GM18507 (cell line): ENCODE measurements at regions not wholly inside any gene's neighbourhood (a gene's known extent, or its start where the extent isn't known, plus 50 kb on each side); places are given as distances from the start of the nearest gene placed in this dataset.

Experiments used
- DNase-seq: peaks from one replicate; pipeline ENCODE4 v3.0.0; 2011; ENCODE audit warnings: low read depth; ENCODE audit not compliant: insufficient read length; ENCODE audit errors: extremely low spot score
- FAIRE-seq: peaks from 2 replicates; lab custom pipeline; 2011; peaks lifted over from hg19 to GRCh38; lab: Jason Lieb, UNC

DNA sequence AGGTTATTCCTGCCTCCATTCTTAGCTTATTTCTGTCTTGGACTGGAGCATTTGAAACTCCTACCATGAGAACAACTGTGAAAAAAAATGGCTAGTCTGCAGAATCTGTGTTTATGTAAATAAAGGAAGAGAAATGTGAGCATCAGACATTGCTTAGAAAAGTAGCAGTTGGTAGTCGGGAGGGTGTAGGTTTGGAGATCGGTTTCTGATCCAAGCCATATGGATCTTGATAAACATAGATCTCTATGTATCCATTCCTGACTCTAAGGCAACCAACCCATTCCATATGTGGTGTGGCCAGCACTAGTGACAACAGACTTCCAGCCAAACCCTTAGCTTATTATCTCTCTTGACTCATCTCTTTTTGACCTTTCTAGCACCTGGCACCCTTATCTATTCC, 127.1 kb downstream of the NMUR2 start:
- FAIRE-seq (no peak), DNase-seq (no peak)

DNA sequence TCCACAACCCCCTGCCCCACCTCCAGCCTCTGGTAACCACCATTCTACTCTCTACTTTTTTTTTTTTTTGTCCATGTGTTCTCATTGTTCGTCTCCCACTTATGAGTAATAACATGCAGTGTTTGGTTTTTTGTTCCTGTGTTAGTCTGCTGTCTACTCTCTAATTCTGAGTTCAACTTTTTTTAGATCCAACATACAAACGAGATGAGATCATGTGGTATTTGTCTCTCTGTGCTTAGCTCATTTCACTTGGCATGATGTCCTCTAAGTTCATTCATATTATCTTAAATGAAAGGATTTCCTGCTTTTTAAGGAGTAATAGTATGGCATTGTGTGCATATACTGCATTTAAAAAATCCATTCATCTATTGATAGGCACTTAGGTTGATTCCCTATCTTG, 130.9 kb downstream of the NMUR2 start:
- DNase-seq (no peak), FAIRE-seq (no peak)

DNA sequence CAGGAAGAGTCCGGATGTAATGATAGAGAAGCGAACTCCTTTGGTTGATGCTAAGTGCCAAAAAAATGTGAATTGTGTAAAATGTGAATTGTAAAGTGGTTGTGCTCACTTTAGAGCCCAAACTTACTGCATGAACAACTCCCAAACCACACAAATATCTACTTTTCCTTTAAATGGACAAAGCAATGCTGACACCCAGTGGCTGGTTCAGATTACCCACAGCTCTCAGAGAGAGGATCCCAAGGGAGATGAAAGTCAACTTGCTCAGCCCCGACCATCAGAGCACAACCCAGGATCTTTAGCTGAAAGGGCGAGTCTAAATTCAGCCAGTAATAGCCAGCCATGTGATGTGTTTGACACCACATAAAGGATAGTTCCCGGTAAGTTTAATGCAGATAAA, 133.7 kb downstream of the NMUR2 start:
- no peak for DNase-seq
- no peak for FAIRE-seq

DNA sequence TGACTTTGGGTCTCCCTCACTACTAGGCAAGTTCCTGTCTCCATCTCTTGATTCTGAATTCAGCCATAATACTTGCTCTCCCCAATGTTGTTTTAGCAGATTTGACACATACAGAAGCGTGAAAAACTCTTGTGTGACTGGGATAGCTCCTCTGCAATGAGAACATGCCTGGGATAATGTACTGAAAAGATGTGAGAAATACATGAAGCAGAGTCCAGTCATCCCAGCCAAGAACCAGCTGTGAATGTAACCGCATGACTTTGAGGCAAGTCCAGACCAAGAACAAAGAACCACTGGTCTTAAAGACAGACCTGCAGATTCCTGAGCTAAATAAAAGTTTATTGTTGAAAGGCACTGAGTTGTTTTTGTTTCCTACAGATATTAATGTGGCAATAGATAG, 135.0 kb downstream of the NMUR2 start:
- FAIRE-seq (no peak), DNase-seq (no peak)

DNA sequence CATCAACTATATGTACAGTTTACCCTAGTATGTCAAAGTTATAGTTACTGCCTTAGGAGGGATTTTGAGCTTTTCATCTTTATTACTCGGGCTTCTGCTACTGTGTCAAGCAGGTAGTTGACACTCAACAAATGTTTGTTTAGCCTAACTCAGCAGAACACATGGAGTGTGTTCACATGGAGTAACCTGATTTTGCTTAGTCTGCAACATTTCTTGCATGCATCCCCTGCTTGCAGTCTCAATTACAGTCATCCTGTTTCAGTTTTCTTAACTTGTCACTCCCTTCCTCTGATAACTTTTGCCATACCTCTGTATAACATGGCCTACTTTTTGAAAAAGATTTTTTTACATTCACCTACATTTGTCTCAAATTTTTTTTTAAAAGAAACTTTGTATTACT, 135.5 kb downstream of the NMUR2 start:
- FAIRE-seq (no peak), DNase-seq (no peak)

DNA sequence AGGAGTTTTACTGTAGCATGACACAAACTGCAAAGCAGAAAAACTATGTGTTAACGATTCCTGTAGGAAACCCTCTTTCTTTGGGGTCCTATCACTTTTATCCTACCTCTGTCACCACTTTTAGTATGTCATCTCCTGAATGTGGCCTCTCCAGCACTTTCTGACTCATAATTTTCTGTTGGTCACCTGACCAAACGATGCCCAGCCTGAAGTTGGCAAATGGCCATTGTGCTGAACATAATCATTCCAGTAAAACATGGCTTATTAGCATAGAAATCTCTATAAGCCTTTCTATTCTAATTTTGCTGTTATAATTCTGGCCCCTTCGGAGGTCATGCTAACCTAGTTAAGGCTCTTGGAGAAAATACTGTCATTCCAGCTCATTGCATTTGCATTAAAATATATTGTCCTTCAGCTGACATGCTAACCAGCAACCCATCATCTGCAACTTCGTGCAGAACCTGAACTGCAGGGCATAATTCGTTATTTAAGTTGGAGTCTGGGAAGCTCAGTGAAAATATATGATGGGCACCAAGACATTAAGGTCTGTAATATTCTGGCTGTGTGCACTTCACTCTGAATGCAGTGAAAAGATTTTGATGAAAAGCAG, 140.3 kb downstream of the NMUR2 start:
- DNase-seq (no peak), FAIRE-seq (no peak)

DNA sequence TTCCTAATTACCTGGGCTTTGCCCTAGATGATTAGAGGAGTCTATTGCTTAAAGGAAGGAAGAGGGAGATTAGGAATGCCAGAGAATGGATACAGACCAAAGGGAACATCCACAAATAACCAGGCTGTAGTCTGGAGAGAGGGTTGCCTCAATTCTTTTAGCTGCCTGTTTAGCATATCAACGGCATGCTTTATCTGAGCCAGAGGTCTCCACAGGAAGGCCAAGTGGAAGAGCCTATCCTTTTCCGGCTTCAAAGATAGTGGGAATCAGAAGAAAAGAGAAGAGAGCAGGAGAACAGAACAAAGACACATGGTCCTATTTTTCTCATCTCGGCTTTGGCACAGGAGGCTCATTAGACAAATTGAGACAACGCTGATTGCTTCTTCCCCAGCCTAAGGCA, 142.4 kb downstream of the NMUR2 start:
- DNase-seq: no peak
- FAIRE-seq: no peak

DNA sequence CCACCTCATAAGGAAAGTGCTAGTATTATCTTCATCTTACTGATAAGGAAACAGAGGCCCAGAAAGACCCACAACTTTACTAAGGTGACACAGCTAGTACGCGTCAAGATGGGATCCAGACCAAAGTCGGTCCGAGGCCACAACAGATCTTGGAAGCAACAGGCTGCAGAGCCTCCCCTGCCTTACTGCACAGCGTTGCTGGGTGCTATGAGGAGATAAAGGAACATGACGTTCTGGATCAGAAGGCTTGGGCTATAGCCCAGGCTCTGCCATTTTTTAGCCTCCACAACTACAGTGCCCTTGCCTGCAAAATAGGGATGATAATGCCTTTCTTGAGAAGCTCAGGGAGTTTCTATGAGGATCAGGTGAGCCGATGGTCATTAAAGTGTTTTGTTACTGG, 144.1 kb downstream of the NMUR2 start:
- DNase-seq (no peak), FAIRE-seq (no peak)

DNA sequence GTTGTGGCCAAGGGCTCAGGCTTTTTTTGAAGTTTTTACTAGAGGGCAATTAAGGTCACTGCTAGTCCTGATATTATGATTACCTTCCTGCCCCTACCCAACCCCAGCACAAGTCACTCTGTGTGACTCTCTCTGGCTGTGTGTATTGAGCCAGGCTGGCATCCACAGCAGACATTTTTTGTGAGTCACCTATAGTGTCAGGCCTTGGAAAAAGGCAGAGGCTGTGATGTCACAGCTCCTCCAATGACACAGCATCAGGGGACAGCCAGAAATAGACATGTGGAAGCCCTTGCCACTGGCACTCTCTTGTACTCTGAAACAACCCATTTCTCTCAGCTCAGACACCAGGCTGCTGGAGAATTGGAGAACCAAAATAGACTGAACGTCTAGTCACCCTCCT, 145.4 kb downstream of the NMUR2 start:
- FAIRE-seq (no peak), DNase-seq (no peak)

DNA sequence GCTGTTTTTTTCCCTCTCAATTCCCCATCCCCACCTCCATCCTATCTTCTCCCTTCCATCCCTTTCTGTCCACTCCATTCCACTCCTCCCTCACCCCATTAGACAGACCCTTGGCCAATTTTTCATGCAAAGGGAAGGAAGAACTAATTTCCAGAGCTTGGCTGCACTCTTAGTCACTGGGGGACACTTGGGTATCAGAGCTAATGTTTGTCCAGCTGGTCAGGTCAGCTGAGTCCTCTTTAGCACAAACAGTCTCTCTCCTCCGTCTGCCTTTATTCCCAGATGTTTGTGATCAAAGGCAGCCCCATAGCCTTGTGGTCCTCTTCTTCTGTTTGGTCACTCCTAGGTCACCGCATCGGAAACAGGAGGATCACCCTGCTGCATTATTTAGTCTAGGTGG, 148.5 kb downstream of the NMUR2 start:
- FAIRE-seq: no peak
- no peak for DNase-seq

DNA sequence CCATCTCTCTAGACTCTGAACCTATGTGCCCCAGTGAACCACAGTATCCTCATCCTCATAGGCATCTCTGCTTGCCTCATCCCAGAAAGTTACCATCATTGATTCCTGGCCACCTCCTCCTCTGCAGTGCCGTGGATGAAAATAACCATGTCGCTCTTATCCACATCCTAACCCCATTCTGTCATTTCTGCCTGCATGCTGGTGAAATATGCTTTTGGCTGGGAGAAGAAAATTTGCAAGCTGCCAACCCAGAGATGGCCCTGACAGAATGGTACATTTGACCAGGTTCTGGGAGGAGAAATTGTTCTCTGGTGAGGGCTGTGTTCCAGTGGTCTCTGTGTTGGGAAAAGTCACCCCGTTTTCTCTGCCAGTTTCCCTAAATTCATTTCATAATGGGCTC, 149.7 kb downstream of the NMUR2 start:
- no peak for DNase-seq
- no peak for FAIRE-seq

DNA sequence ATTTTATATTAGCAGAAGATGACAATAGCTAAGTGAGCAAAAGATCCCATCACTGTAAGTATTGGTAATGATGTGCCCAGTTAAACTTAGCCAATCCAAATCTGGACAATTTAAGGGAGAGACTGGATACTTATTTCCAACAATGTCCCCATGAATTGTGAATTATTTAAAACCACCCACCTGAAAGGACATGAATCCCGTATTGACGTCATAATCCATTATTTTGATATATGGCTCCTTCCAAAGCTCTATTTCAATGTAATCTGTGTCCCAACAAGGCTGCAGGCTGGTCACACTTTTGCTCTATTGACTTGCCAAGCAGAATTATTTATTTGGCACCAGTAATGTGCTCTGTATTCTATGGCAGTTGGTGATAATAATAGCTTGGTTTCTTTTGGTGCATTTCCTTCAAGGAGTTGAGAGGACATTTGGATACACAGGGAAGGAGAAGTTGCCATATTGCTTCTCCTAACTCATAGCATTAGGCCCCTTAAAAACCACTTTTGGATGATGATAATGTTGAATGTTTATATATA, 157.2 kb downstream of the NMUR2 start:
- FAIRE-seq: no peak
- DNase-seq: no peak

DNA sequence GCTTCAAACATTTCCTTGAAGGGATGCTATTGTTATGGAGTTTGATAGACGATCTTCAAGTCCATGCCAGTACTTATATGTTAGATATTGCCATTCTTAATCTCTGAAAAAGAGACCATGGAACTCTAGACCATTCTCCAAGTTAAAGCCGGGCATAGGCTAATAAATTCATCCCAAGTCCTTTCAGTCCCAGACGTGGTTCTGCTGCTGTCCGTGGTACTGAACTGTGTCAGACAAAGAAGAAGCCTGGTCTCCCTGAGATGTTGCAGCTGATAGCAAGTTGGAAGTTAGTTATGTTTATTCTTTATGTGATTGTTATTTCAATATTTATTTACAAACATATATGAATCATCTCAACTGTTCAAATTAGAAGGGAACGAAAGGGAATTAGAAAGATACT, 158.7 kb downstream of the NMUR2 start:
- DNase-seq: no peak

DNA sequence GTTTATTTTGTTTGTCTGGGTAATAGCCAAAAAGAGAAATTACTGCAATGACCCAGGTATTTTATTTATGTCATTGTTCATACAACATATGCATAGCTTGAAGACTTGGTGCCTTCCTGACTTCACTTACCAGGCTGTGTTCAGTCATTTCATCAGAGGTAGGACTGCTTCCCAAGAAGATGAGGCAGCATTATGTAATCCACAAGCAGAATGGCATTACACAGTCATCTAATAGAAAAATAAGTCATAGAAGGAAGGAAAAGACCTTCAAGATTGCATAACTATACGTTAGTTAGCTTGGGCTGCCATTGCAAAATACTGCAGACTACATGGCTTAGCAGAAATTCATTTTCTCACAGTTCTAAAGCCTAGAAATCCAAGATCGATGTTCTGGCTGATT, 167.5 kb downstream of the NMUR2 start:
- FAIRE-seq (no peak), DNase-seq (no peak)

More for the DNA sequence above, 158.7 kb downstream of the NMUR2 start:
- no peak for FAIRE-seq

DNA sequence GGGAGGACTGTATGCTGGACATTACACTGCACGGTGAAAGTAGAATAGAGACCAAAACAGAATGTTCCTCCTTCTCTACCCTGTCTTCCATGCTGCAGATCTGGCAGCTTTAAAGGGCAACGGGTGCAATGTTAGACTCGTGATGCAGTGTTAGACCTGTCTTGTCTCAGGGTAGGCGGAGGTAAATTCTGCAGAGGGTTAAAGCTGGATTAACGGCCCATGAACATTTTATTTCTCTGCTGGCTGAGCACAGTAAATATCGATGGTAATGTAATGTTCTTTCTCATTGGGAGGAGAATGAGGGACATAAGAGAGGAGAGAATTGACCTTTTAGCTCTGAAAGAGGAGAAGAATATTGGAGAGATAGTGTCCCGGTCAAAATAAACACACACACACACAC, 178.9 kb downstream of the NMUR2 start:
- FAIRE-seq (no peak), DNase-seq (no peak)

DNA sequence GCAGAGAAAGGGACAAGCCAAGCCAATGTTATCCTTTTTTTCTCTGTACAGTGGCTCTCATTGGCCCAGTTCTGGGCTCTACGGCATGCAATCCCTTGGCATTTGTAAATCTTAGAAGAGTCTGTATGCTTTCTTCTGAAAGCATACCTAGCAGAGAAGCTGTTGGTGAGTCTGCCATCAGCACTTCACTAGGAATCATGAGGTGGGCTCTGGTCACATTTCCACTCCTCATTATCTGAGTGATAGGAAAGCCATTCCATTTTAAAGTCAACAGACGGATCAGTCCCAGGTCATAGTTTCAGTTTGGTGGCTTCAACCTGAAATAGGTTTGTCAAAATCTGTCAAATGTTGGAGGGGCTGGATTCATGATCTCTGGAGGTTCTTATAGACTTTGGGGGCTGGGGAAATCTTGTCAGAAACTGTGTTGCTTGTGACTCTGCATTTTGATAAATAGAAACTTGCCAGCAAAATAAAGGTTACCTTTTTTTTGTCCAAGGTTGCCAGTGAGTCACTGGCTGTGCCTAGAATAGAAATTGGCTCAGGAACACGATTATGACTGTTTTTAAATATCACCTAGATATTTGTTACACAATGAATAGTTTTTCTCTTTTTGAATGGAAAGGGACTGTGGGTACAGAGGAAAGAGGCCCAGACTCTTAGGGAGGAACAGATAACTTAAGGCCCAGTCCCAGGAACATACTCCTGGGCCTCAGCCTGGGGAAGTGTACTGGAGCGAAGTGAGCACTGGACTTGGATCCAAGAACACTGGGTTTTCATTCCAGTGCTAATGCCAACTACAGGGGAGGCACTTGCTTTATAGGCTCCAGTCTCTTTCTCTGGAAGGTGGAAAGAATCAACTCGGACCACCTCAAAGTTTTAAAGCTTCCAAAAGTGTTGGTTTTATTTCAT, 183.1 kb downstream of the NMUR2 start:
- DNase-seq: no peak
- FAIRE-seq: no peak

DNA sequence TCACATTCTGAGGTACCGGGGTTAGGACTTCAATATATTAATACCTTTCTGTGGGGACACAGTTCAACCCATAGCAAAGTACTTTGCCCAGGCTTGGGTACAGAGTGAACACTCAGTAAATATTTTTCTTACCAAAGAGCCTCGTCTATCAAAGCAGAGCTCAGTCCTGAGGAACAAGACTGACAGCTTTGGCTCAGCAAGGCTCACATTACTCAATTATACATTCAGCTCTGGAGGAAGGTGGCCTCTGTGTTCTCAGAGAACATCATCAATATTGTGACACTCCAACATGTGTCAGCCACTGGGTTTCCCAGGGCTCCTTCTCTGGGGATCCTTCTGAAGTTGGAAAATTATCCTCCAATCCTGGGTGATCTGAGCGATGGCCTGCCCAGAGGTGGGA, 186.4 kb downstream of the NMUR2 start:
- DNase-seq (no peak), FAIRE-seq (no peak)

DNA sequence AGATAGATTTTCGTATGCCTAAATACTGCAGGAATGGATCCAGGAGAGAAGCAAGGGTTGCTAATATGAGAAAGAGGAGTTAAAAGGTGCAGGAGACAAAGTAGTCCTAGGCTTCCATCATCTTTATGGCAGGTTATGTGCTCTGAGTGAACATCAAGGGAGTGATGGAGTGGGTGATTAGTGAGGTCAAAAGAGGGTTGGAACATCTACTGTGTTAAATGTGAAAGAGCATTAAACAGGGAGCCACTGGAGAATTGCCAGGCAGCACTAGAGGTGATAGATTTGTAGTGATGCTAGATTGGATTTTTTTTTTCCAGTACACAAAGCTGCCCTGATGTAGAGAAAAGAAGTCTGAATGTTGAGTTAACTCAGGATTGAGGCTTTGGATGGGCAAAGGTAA, 199.3 kb downstream of the NMUR2 start:
- no peak for DNase-seq

DNA sequence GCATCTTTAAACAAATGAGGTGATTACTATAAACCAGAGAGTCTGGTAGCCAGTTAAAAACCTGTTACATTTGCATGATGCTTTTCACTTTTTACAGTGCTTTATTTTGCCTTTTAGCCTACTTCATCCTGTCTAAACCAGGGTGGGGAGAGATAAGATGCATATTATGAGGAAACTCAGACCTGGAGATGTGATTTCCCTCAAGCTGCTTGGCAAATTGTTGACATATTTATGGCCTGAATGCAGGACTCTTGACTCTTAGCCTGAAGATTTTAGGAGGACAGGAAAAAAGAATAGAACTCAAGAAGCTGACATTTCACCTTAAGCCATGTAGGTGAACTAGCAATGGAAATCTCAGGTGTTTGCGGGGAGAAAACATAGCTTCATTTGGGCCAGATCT, 202.8 kb downstream of the NMUR2 start:
- FAIRE-seq (no peak), DNase-seq (no peak)

More for the DNA sequence above, 199.3 kb downstream of the NMUR2 start:
- FAIRE-seq: no peak

DNA sequence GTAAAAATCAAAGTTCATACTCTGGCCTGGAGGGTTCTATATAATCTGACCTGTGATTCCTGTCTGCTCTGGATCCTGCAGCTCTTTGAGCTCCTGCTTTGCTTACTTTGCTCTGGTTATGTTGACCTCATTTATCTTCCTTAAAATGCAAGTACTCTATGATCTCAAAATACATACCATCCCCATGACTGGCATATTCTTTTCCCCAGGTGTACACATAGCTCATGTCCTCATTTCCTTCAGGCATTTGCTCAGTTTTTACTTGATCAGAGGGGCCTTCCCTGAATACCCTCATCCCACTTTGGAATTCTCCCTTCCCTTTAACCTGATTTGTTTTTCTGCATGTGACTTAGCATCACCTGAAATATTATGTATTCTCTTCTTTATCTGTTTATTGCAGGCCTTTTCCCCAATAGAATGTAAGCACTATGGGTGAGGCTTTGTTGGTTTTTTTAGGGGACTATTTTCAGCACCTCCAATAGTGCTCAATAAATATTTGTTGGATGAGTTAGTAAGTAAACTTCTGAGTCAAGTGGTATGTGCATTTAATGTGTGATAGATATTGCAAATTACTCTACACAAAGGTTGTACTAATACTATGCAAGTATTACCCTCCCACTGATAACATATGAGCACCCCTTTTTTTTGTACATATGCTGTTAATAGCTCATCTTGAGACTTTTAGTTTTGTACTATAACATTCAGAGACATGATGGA, 211.5 kb downstream of the NMUR2 start:
- DNase-seq: no peak
- FAIRE-seq: no peak
